DLD1 (cell line): ENCODE measurements at regions not wholly inside any gene's neighbourhood (a gene's known extent, or its start where the extent isn't known, plus 50 kb on each side); places are given as distances from the start of the nearest gene placed in this dataset.

Experiments used
- in situ Hi-C: cut with HindIII; loops from 2 replicates; pipeline ENCODE4 v1.10.0; 2017; ENCODE audit warnings: low sequenced_read_pairs

DNA sequence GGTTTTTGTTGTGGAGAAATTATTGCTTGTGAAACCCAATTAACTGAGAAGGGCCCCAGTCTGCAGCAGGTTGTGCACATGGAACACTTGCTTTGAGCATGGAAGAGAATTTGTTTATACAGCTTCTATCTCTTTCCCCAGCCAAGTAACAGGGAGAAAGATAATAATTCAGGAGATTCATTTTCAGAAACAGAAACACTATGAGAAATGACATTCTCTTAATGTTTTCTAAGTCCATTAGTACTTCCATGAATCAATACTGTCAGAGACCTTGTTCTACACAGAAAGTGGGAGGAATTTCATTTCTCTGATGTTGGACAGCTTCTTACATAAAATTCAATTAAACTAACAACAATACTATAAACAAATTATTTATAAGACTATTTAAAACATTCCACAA lies 446.3 kb downstream of the KLF12 start:
- in situ Hi-C loops: no loop called here

DNA sequence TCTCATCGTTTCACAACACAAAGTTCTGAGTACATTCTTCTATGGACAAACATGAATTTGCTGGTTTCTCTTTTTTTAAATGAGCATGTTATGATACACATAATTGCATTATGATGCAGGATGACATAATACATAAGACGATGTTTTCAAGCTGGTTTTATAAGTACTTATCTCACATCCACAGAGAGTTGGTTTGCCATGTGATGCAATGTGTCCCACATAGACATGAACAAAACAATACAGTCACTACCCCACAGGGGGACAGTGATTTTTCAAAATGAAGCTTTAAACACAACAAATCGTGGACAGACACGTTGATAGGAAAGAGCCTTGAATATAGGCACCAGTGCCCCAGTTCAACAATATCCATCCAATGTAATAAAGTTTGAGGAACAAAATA lies 447.1 kb downstream of the KLF12 start:
- in situ Hi-C loops: no loop called here

DNA sequence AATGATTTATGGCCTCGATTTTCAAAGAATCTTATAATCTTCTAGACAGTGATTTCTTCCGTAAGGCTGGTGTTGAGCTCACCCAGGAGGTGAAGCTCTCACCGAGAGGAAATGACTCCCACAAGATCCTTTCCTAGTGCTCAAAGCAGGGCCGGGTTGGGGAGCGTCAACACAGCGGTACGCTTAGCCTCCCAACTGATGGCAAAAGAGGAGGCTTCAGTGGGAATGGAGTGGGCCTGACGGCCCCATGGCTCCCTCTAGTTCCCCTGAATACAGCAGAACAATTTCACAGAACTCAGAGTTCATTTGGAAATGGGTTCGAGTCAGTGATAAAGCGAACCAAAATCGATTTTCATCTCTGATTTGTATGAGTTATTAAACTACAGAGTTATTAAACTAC lies 449.5 kb downstream of the KLF12 start:
- in situ Hi-C loops: no loop called here

DNA sequence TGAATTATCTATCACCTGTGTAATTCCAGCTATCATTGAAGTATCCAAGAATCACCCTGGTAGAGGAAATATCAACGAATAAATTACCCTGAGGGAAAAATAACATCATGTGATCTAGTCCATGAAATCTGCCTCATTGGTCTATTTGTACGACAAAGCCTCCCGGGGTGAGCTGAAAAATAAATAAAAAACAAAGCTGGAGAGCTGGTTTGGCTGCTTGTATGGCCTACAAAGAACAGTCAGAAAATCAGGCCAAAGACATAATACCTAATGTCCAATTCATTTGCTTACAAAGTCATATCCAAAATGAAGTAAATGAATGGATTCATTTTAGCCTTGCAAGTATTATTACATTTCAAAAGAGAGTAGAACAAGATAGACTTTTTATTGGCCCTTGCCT lies 449.9 kb downstream of the KLF12 start:
- in situ Hi-C loops: no loop called here

DNA sequence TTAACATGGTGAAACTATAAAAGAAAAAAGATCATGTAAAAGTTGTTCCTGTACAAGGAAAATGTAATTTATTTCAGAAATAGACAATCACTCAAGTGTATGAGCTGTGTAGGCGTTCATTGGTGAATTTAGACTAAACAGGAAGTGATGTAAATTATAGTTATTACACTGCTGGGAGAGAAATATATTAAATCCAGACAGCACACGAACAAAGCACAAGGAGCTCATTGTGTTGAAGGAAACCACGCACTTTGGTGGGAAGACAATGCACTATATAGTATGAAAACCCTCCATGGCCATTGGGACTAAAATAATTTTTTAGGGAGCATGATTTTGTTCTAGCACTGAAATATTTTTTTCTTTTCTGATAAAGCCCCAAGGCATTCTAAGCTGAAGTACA lies 450.5 kb downstream of the KLF12 start:
- in situ Hi-C loops: no loop called here

DNA sequence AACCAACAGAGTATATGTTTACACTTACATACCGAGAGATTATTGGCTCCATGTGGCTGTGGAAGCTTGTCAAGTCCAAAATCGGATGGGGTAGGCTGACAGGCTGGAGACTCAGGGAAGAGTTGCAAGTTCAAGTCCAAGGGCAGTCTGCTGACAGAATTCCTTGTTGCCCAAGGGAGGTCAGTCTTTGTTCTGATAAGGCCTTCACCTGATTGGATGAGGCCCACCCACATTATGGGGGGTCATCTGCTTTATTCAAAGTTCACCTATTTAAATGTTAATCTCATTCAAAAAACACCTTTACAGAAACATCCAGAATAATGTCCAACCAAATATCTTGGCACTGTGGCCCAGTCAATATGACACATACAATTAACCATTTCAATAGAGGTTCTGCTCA lies 452.4 kb downstream of the KLF12 start:
- in situ Hi-C loops: no loop called here

DNA sequence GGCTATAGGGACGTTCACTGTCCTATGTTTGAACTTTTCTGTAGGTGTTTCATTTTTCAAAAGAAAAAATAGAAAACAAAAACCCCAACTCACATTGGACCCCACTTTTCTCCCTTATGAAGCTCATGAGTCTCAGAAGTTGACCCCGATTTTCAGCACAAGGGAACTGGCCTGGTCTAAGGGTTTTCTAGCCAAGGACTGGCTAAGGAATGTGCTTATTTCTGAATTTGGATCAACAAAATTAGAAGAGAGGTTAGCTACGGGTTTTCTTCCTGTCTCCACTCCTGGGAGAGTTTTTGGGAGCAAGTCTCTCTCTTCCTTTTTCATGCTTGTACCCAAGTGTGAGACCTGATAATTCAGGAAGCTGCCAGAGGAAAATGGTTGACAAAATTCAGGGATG lies 453.2 kb downstream of the KLF12 start:
- in situ Hi-C loops: no loop called here

DNA sequence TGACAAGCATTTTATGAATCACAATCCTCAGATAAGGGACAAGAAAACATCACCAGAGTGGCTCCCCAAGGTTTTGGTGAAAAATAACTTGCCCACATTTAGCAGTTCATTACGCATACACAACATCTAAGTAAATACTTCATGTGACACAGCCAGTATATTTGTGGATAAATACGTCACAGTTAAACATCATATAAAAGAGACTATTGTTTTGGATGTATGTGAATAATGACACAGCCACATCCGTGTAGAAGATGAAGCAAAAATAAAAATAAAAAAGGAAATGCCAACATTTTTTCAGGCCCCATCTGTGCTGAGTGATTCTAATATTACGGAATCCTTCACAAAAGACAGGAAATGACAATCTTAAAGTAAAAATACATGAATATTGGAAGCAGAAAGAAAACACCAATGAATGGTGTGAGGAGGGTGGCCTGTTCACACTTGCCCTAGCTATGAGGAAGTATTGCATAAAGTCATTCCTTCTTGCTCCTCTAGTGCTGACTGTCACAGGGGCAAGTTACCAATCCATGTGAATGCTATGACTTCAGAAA lies 457.1 kb downstream of the KLF12 start:
- in situ Hi-C loops: no loop called here

DNA sequence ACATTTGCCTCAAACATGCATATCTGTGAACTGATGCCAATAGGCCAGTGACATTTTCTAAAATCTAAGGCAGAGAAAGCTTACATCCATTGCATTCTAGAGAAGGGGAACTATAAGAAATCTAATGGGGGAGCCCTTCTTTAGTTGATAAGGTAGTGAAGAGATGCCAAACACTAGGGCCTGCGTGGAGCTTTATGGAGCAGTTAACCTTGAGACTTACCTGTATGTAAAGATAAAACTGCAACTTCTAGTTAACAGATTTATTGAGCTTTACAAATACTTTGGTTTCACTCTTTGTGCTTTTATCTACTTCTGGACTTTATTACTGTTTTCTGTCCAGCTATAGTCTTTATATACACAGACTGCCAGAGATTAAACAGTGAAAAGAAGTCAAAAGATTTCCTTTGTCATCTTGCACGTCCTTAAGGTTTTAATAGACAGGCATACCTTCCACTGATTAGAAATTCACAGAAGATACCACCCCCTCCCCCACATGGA lies 457.6 kb downstream of the KLF12 start:
- in situ Hi-C loops: no loop called here

DNA sequence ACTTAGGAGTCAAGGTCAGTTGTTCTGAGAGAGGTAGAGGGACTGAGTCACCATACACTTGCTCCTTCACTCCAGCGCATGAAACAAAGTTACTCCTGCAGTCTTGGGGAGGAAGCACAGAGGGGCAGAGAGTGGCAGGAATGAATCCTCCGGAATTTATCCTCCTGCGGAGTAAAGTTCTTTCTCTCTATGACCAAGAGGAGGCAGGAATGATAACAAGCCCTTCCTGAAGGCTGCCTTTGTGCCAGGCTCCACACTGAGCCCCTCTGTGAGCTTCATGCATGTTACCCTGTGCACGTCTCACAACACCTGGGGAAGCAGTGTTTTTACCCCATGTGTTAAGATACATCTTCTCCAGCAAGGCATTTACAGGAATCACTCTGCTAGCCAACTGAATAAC lies 458.4 kb downstream of the KLF12 start:
- in situ Hi-C loops: no loop called here

DNA sequence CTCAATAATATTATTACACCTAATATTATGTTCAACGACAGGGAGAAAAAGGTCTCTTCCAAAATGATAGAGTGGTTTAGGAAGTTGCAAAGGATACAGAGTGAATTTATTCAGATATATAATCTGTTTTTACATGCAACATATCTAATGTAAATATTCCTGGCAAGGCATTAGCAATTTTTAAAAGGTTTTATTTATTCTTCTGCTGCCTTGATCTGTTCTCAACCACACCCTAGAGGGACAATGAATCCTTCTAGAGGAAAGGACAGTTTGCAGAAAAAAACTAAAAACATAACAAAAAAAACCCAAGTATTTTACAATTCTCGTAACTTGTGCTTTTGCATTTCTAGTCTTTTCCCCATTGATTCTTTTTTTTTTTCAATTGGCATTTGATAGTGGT lies 459.6 kb downstream of the KLF12 start:
- in situ Hi-C loops: no loop called here

DNA sequence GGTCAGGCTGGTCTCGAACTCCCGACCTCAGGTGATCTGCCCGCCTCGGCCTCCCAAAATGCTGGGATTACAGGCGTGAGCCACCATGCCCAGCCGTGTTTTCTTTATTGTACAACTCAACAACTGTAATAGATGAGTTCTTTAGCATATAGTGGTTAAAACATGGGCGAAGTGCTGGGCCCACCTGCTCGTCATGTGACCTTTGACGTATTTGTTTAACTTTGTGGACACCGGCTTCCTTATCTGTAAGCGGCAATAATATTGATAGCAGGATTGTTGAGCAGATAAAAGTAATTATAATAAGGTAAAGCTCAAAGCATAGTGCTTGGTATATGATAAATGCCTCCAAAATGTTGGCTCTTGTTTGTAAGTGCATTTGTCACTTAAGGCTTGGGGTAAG lies 460.3 kb downstream of the KLF12 start:
- in situ Hi-C loops: no loop called here

DNA sequence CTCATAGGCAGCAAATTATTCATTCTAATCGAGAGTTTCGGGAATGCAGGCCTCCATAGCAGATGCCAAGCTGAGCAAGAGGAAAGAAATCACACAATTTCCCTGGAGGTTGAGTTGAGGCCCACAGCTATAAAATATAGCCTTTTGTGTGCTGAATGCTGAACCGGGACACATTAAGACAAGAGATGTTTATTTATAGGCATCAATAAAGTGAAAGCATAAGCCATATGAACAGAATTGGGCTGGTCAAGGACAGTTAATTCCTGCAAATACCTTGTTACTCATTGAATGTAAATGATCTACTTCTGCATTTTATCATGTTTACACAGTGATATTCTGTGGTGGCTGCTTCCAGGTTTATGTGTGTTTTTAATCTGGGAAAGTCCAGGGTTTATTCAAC lies 461.7 kb downstream of the KLF12 start:
- in situ Hi-C loops: no loop called here

DNA sequence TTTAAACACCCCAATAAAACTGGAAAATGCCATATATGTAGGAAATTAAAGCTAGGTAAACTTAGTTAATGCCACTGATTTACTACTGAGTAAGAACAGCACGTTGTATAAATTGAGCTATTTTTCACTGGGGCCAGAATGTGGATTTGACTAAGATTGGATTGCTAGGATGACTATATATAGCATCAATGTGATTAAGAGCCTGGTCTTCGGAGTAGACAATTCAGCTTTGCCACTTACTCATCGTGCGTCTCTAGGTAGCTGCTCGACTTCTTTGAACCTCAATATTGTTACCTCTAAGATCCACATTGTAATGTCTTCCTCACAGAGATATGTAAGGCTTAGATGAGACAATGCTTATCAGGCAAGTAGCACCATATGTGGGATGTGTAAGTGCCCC lies 462.5 kb downstream of the KLF12 start:
- in situ Hi-C loops: no loop called here

DNA sequence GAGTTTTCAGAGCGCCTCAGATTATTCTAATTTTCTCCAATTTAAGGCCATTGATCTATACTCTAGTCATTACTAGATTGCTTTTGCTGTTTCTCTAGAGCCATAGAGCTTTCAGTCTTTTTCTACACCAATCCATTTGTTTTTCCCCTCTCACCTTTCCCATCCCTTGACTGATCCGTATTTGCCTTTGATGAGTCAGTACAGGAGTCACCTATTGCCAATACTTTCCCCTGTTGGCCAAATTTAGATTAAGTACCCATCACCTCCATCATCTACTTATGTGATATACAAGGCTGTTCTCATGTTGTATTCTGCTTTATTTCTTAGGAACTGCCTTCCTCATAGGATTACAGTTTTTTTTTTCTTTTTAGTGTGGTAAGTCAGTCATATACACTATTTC lies 463.2 kb downstream of the KLF12 start:
- in situ Hi-C loops: no loop called here

DNA sequence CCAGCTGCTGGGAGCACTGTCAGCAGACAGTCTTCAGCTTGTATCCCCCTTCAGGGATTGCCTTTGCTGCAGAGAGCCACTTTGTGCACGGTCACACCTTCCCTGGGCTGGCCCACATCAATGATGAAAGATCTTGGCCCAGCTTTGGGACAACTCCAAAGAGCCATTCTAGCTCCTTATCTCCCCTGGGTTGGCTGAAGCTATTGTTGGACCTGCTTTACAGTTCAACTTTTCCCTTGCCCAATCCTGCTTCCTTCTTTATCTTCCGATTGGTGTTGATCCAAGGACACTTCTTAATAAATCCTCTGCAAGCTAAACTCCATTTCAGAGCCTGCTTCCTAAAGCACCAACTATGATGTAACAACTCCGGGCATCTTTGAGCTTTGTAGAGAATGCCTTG lies 466.4 kb downstream of the KLF12 start:
- in situ Hi-C loops: no loop called here

DNA sequence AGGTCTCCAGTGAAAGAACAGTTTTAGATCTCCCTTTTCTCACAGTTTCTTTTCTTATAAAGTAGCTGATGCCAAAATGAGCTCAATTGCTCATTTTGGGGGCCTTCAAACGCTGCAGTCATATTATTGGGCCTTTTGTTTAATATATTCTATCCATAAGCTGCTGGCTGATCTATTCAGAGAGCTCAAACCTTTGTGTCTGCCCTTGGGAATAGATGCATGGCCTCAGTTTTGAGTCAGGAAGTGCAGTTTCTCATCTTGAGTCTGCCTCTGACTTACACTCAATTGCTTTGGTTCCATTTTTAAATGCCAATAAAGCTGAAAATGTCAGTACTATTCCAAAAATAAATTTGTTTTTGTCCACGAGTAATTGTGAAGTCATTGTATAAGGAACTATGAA lies 468.9 kb downstream of the KLF12 start:
- in situ Hi-C loops: no loop called here

DNA sequence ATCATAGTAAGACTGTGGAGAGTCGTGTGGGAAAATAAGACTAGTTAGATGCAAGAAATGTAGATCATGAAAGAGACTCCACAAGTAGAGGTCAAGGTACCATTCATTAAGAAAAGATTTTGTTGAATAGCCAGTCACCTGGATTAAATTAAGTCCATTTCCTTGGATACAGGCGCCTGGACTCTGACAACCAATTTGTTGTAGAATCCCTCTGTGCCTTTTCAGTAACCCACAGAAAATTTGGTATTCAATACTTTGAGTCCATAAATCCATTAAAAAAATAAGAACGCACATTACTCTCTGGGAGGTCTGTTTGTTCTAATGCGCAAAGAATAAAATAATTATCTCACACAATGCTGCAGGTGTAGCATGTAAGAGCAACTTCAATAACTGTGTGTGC lies 469.4 kb downstream of the KLF12 start:
- in situ Hi-C loops: no loop called here

DNA sequence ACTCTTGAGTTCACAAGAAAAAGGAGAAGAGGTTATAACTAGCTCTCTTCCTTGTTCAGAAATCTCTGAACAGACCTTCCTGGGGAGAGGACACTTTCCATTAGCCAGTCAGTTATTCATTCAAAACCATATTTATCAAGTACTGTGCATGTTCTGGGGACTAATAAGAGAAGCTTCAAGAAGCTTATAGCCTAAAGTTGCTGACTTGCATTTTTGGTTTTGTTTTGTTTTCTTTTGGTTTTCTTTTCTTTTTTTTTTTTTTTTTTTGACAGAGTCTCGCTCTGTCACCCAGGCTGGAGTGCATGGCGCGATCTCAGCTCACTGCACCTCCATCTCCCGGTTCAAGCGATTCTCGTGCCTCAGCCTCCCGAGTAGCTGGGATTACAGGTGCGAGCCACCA lies 471.4 kb downstream of the KLF12 start:
- in situ Hi-C loops: no loop called here

DNA sequence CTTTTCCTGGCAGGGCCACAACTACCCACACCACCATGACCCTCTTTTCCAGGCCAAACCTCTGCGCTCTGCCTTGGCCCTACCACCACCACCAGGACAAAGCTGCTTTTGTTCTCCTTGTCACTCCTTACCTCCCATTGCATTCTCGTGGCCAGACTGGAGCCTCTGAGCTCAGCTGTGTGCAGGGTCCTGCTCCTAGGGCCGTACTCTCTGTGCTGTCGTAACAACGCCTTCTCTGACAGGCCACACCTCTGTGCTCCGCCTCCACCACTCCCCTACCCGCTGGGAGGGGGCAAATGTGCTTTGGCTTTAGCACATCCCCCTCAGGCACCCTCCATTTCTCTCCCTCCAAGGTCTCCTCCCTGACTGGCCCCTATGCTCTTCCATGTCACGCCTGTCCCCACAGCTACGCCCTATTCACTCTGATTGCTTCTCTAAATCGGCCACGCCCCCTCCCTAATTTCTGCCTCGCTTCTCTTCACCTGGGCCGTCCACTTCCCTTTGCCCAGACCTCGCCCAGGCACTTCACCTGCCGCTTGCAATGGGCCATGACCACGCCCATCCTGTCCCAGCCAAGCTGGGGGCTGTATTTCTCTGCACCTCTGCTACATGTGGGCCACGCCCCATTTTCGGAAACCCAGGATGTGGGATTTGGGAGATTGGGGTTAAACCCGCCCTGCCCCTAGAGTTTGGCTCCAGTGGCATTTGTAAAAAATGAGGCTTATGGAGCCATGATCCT lies 472.3 kb downstream of the KLF12 start:
- in situ Hi-C loops: no loop called here

DNA sequence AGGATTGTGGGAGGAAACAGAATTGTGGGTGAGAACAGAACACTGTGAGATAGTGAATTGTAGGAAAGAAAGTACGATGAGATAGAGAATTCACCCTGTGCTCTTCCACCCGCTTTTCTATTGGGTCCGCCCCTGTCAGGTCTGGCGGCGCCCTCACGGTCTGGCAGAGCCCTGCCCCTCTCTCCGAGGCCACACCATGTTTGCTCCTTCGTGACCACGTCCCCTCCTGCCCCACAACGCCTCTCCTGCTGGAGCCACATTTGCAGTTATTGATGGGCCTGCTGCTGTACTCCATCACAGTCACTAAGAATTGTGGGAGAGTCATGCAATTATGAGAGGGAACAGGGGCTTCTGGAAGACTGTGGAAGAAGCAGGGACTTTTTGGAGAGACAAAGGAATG lies 473.1 kb downstream of the KLF12 start:
- in situ Hi-C loops: no loop called here

DNA sequence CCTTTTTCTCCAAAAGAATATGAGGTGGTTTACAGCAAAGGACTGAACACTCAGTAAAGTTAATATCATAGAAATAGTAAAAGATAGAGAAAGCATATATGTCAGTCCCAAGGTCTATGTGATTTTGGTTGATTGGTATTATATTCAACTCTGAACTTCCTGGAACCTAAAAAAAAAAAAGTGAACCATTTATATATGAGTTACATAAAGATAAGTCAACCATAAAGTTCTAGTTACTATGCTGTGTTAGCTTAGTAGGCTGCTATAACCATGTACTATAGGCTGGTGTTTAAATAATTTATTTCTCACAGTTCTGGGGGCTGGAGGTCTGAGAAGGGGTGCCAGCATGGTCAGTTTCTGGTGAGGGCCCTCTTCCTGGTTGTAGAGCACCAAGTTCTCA lies 475.6 kb downstream of the KLF12 start:
- in situ Hi-C loops: no loop called here
